HFFc6 (cell line): ENCODE measurements at regions not wholly inside any gene's neighbourhood (a gene's known extent, or its start where the extent isn't known, plus 50 kb on each side); places are given as distances from the start of the nearest gene placed in this dataset.
"Not testable (repeated sequence)": the region's sequence is repeated elsewhere in the genome, so short reads cannot be mapped to it uniquely, and the experiment has no call there.

ENCODE experiments used
- DNase-seq: peaks from one replicate; pipeline ENCODE4 v3.0.0-alpha.2; 2018
- H3K27ac Mint-ChIP-seq: 2 replicates; pipeline ENCODE4 v1.8.0; 2020; ENCODE audit warnings: mild to moderate bottlenecking, mixed read lengths
- H3K27me3 Mint-ChIP-seq: 2 replicates; pipeline ENCODE4 v1.8.0; 2021; ENCODE audit warnings: mild to moderate bottlenecking, moderate library complexity, mixed read lengths; ENCODE audit not compliant: insufficient read depth
- H3K36me3 Mint-ChIP-seq: 2 replicates; pipeline ENCODE4 v1.8.0; 2021; ENCODE audit warnings: low read depth, mixed read lengths
- H3K4me1 Mint-ChIP-seq: 2 replicates; pipeline ENCODE4 v1.8.0; 2020; ENCODE audit warnings: low read depth, mixed read lengths
- H3K4me3 Mint-ChIP-seq: 2 replicates; pipeline ENCODE4 v1.8.0; 2020; ENCODE audit warnings: mild to moderate bottlenecking, moderate library complexity, mixed read lengths
- H3K9me3 Mint-ChIP-seq: 2 replicates; pipeline ENCODE4 v1.8.0; 2020; ENCODE audit warnings: mild to moderate bottlenecking, mixed read lengths
- TF ChIP-seq, protein P1 (sequence below): fragments of 200-600 bp; sonication (generic); IDR thresholded peaks from 2 replicates; pipeline ENCODE4 v1.5.0; 2021; ENCODE audit warnings: antibody characterized with exemption, mild to moderate bottlenecking

- Mint-ChIP-seq H3K4me3 (no peak overlapping the region), H3K4me1 (no peaks in the 10 kb centered on the region), H3K27ac (no peak overlapping the region), H3K27me3 (peaks cover 1% of the 10 kb centered on the region; the same call in 1 of the 2 replicates), H3K9me3 (peaks cover 55% of the 10 kb centered on the region), H3K36me3 (no peaks in the 10 kb centered on the region)
- no peak for DNase-seq
- TF ChIP-seq, protein P1, sequence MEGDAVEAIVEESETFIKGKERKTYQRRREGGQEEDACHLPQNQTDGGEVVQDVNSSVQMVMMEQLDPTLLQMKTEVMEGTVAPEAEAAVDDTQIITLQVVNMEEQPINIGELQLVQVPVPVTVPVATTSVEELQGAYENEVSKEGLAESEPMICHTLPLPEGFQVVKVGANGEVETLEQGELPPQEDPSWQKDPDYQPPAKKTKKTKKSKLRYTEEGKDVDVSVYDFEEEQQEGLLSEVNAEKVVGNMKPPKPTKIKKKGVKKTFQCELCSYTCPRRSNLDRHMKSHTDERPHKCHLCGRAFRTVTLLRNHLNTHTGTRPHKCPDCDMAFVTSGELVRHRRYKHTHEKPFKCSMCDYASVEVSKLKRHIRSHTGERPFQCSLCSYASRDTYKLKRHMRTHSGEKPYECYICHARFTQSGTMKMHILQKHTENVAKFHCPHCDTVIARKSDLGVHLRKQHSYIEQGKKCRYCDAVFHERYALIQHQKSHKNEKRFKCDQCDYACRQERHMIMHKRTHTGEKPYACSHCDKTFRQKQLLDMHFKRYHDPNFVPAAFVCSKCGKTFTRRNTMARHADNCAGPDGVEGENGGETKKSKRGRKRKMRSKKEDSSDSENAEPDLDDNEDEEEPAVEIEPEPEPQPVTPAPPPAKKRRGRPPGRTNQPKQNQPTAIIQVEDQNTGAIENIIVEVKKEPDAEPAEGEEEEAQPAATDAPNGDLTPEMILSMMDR, result no peak
Observed at GRCh38 chr15:53830707-53831386, 71.4 kb upstream of the WDR72 start.

DNA sequence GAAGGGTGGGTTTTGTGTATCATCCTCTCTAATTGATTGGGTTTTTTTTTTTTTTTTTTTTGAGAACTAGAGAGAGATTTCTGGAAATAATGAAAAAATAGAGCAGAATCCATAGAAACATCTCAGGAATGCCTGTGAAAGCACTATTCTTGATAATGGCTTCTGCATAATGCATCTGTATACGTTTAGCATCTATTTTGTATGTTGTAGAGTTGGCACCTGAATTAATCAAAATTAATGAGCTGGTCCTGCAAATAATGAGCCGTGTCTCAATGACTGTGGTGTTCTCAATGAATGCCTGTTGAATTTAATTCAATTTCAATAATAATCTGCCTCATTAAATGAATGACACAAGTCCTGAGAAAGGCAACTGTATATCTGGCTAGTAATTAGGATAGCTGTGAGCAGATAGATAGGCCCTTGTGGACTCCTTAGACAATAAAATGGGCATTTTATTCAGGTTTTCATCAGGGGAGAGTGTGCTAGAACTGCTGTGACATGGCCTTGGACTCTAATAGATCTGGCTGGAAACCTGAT is 70.5 kb upstream of the WDR72 start:
- no peak for DNase-seq
- no peaks in the 10 kb centered on the region for H3K4me1 Mint-ChIP-seq
- H3K27ac Mint-ChIP-seq, result no peak overlapping the region
- no peak overlapping the region for H3K4me3 Mint-ChIP-seq
- TF ChIP-seq, protein P1, result no peak
- H3K36me3 Mint-ChIP-seq, result no peaks in the 10 kb centered on the region
- H3K27me3 Mint-ChIP-seq, result peaks cover 1% of the 10 kb centered on the region; the same call in 1 of the 2 replicates
- H3K9me3 Mint-ChIP-seq, result peaks cover 53% of the 10 kb centered on the region

DNA sequence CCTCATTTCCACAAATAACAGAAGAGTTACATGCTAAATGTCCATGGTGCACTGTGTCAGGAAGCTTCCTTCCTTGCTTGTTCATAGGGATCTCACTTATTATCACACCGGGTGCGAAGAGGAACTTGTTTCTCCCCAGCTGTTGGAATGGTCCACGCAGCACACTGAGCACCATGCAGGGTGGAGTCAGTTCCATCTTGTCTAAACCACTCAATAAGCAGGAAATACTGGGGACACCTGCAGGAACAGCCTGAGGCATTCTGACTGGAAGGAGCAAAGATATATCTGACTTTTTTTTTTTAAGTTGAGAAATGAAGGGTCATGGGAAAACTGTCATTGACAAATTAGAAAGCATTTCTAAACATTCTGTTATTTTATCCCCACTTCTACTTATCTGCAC is 70.0 kb upstream of the WDR72 start:
- TF ChIP-seq, protein P1, result no peak
- H3K27ac Mint-ChIP-seq, result no peak overlapping the region
- DNase-seq, result no peak
- H3K4me3 Mint-ChIP-seq, result no peak overlapping the region
- peaks cover 1% of the 10 kb centered on the region; the same call in 1 of the 2 replicates for H3K27me3 Mint-ChIP-seq
- no peaks in the 10 kb centered on the region; the same call in 1 of the 2 replicates for H3K36me3 Mint-ChIP-seq
- H3K9me3 Mint-ChIP-seq, result peaks cover 53% of the 10 kb centered on the region
- H3K4me1 Mint-ChIP-seq, result no peaks in the 10 kb centered on the region

- no peak for DNase-seq
- Mint-ChIP-seq H3K9me3 (peaks cover 47% of the 10 kb centered on the region), H3K4me1 (no peaks in the 10 kb centered on the region), H3K27me3 (peaks cover 1% of the 10 kb centered on the region; the same call in 1 of the 2 replicates), H3K4me3 (no peak overlapping the region), H3K27ac (no peak overlapping the region), H3K36me3 (no peaks in the 10 kb centered on the region; the same call in 1 of the 2 replicates)
- TF ChIP-seq, protein P1, result no peak
Observed at GRCh38 chr15:53827355-53827754, 67.9 kb upstream of the WDR72 start.

GRCh38 chr15:53811530-53811929 is 52.1 kb upstream of the WDR72 start:
- peak; percentile 5 for DNase-seq
- H3K27me3 Mint-ChIP-seq, result no peaks in the 10 kb centered on the region; the same call in 1 of the 2 replicates
- no peak overlapping the region for H3K4me3 Mint-ChIP-seq
- H3K4me1 Mint-ChIP-seq, result no peaks in the 10 kb centered on the region
- no peak overlapping the region for H3K27ac Mint-ChIP-seq
- no peaks in the 10 kb centered on the region for H3K36me3 Mint-ChIP-seq
- TF ChIP-seq, protein P1, result peak; percentile 21; the same call in 1 of the 2 replicates
- H3K9me3 Mint-ChIP-seq, result peaks cover 26% of the 10 kb centered on the region

DNA sequence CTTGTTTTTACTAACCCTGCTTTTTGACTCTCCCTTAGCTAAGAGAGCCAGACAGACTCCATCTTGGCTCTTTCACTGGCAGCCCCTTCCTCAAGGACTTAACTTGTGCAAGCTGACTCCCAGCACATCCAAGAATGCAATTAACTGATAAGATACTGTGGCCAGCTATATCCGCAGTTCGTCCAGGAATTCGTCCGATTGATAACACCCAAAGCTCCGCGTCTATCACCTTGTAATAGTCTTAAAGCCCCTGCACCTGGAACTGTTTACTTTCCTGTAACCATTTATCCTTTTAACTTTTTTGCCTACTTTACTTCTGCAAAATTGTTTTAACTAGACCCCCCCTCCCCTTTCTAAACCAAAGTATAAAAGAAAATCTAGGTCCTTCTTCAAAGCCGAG is 50.8 kb upstream of the WDR72 start:
- not testable (repeated sequence) for DNase-seq, H3K36me3 Mint-ChIP-seq, H3K4me3 Mint-ChIP-seq, H3K27me3 Mint-ChIP-seq, H3K4me1 Mint-ChIP-seq, H3K27ac Mint-ChIP-seq
- H3K9me3 Mint-ChIP-seq, result peaks cover 22% of the 10 kb centered on the region
